ENCODE measurements at regions not wholly inside any gene's neighbourhood (a gene's known extent, or its start where the extent isn't known, plus 50 kb on each side); places are given as distances from the start of the nearest gene placed in this dataset.

DNA sequence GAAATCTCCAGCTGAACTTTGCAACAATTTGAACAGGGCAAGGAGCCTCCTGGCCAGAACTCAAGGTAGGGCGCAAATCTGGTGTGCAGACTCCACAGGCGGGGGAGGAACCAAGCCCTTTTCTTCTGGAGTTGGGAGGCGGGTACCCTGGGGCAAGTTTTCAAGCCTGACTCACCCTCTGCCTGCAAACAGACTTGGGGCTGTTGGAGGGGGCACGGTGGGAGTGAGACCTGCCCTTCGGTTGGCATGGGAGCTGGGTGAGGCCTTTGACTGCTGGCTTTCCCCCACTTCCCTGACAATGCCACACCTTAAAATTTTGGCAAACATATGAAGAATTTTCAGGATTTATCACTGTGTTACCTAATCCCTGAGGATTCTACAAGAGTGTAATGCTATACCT lies 709.8 kb upstream of the DIAPH2 start:
- TF ChIP-seq, protein P1, sequence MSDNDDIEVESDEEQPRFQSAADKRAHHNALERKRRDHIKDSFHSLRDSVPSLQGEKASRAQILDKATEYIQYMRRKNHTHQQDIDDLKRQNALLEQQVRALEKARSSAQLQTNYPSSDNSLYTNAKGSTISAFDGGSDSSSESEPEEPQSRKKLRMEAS (IDR thresholded peaks at IDR 0.05; ENCODE audit: low read depth, low read length), result no peak
- TF ChIP-seq, protein P2, sequence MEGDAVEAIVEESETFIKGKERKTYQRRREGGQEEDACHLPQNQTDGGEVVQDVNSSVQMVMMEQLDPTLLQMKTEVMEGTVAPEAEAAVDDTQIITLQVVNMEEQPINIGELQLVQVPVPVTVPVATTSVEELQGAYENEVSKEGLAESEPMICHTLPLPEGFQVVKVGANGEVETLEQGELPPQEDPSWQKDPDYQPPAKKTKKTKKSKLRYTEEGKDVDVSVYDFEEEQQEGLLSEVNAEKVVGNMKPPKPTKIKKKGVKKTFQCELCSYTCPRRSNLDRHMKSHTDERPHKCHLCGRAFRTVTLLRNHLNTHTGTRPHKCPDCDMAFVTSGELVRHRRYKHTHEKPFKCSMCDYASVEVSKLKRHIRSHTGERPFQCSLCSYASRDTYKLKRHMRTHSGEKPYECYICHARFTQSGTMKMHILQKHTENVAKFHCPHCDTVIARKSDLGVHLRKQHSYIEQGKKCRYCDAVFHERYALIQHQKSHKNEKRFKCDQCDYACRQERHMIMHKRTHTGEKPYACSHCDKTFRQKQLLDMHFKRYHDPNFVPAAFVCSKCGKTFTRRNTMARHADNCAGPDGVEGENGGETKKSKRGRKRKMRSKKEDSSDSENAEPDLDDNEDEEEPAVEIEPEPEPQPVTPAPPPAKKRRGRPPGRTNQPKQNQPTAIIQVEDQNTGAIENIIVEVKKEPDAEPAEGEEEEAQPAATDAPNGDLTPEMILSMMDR (IDR thresholded peaks at IDR 0.05; ENCODE audit: low read depth, low read length), result no peak
- TF ChIP-seq MYC (IDR thresholded peaks at IDR 0.05; ENCODE audit: low read depth, low read length), result no peak
- TF ChIP-seq POLR2A (IDR thresholded peaks at IDR 0.05; ENCODE audit: extremely low read depth, insufficient read length), result no peak
- H3K4me3 ChIP-seq (ENCODE audit: low read depth, low read length), result no peak overlapping the region
- DNase-seq (ENCODE audit: low read depth), result no peak

DNA sequence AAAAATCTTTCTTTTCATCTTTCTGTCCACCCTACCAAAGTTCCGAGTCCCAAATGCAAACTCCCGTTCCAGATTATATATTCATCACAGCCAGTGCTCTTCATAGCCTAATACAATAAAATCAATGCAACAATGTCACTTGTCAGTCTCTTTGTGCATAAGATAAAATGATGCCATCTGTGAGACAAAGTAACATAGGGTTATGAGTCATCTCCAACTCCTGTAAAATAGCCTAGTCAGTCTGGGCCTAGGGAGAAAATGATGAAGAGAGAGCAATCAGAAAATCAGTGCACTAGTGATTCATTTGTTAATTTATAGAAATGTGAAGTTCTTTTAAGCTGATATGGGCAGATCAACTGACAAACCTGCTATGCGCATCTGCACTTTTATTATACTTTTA lies 689.1 kb upstream of the DIAPH2 start:
- TF ChIP-seq, protein P2 (IDR thresholded peaks at IDR 0.05; ENCODE audit: low read depth, low read length), result no peak
- TF ChIP-seq, protein P1 (IDR thresholded peaks at IDR 0.05; ENCODE audit: low read depth, low read length), result no peak
- TF ChIP-seq POLR2A (IDR thresholded peaks at IDR 0.05; ENCODE audit: extremely low read depth, insufficient read length) (no peak), MYC (IDR thresholded peaks at IDR 0.05; ENCODE audit: low read depth, low read length) (no peak)
- no peak for DNase-seq (ENCODE audit: low read depth)
- H3K4me3 ChIP-seq (ENCODE audit: low read depth, low read length), result no peak overlapping the region

DNA sequence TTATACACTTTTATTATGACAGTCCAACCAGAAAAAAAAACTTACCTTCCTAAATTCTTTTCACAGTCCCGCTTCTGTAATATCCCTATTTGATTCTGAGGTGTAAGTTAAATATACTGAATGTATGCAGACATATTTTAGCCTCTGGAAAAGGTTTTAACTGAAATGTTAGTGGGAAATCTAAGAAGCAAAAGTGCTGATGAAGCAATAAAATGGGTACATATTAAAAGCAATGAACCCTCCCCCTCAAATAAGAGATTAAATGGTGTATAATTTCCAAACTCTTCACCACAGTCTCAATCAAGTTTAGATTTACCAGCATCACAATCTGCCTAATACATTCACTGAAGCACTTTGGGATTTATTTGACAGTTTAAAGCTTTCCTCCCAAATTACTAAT lies 688.3 kb upstream of the DIAPH2 start:
- H3K4me3 ChIP-seq (ENCODE audit: low read depth, low read length), result no peak overlapping the region
- TF ChIP-seq, protein P2 (IDR thresholded peaks at IDR 0.05; ENCODE audit: low read depth, low read length), result no peak
- TF ChIP-seq, protein P1 (IDR thresholded peaks at IDR 0.05; ENCODE audit: low read depth, low read length), result no peak
- no peak for TF ChIP-seq MYC (IDR thresholded peaks at IDR 0.05; ENCODE audit: low read depth, low read length)
- no peak for TF ChIP-seq POLR2A (IDR thresholded peaks at IDR 0.05; ENCODE audit: extremely low read depth, insufficient read length)
- DNase-seq (ENCODE audit: low read depth), result no peak

DNA sequence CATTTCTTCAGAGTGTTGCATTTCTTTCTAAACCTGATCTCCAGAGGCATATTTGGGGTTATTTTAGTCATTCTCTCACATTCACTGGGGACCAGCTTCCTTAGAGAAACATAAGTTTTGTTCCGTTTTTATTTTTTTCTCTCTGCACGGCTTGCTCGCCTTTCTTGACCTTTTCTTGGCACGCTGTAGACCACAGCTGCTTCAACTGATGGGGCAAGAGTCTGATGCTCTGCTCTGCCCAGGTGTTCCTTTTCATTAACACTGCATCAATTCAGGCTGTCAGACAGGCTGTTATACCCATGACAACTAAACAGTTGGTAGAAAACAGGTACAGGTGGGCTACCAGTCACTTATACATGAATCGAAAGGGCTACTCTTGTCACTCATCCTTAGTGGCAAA lies 682.2 kb upstream of the DIAPH2 start:
- DNase-seq (ENCODE audit: low read depth), result no peak
- TF ChIP-seq, protein P2 (IDR thresholded peaks at IDR 0.05; ENCODE audit: low read depth, low read length), result no peak
- no peak for TF ChIP-seq POLR2A (IDR thresholded peaks at IDR 0.05; ENCODE audit: extremely low read depth, insufficient read length)
- TF ChIP-seq, protein P1 (IDR thresholded peaks at IDR 0.05; ENCODE audit: low read depth, low read length), result no peak
- TF ChIP-seq MYC (IDR thresholded peaks at IDR 0.05; ENCODE audit: low read depth, low read length), result no peak
- no peak overlapping the region for H3K4me3 ChIP-seq (ENCODE audit: low read depth, low read length)

DNA sequence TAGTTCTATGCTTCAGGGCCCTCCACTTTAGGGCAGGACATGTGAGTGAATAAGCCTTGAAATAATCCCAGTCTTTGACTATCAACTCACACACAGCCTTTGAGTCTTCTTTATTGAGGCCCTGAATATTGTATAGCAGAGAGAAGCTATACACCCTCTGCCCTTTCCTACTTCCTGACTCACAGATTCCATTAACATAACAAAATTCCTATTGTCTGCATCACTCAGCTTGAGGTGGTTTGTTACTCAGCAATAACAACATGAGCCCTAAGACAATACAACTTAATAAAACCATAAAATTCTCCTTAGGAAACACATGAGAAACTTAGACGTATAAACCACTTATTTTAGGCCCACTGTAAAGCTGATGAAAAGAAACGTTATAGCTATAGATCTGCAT lies 680.3 kb upstream of the DIAPH2 start:
- TF ChIP-seq POLR2A (IDR thresholded peaks at IDR 0.05; ENCODE audit: extremely low read depth, insufficient read length) (no peak), MYC (IDR thresholded peaks at IDR 0.05; ENCODE audit: low read depth, low read length) (no peak)
- TF ChIP-seq, protein P2 (IDR thresholded peaks at IDR 0.05; ENCODE audit: low read depth, low read length), result no peak
- TF ChIP-seq, protein P1 (IDR thresholded peaks at IDR 0.05; ENCODE audit: low read depth, low read length), result no peak
- no peak for DNase-seq (ENCODE audit: low read depth)

DNA sequence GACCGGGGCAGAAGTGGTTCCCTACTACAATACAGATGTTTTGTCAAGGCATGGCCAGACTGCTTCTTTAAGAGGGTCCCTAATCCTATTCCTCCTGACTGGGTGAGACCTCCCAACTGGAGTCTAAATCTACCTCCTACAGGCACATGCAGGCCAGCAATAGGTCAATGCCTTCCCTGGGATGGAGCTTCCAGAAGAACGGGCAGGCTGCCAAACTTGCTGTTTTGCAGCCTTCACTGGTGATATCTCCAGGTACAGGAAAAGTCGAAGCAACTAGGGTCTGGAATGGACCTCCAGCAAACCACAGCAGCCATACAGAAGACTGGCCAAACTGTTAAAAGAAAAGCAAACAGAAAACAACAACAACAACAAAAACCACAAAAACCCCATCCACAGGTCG lies 678.4 kb upstream of the DIAPH2 start:
- no peak overlapping the region for H3K4me3 ChIP-seq (ENCODE audit: low read depth, low read length)
- no peak for DNase-seq (ENCODE audit: low read depth)
- TF ChIP-seq, protein P1 (IDR thresholded peaks at IDR 0.05; ENCODE audit: low read depth, low read length), result no peak
- TF ChIP-seq, protein P2 (IDR thresholded peaks at IDR 0.05; ENCODE audit: low read depth, low read length), result no peak
- TF ChIP-seq MYC (IDR thresholded peaks at IDR 0.05; ENCODE audit: low read depth, low read length) (no peak), POLR2A (IDR thresholded peaks at IDR 0.05; ENCODE audit: extremely low read depth, insufficient read length) (no peak)

More for the DNA sequence above, 680.3 kb upstream of the DIAPH2 start:
- no peak overlapping the region for H3K4me3 ChIP-seq (ENCODE audit: low read depth, low read length)

Data from NB4 (cell line).